Body of pancreas (tissue), 4 donors: ENCODE measurements at regions not wholly inside any gene's neighbourhood (a gene's known extent, or its start where the extent isn't known, plus 50 kb on each side); places are given as distances from the start of the nearest gene placed in this dataset.

Source experiments
- POLR2A ChIP-seq, 3 donors: fragments of 450-650 bp; IDR thresholded peaks; one replicate each; pipeline ENCODE4 v1.6.1; 2016; ENCODE audit warnings: antibody characterized with exemption in 3 of 3, mild to moderate bottlenecking in 2 of 3
- TF ChIP-seq, protein P1 (sequence below), 7 experiments: fragments of 450-650 bp in 4 of 7; fragments of 200-600 bp in 3 of 7; sonication (generic) in 3 of 7; IDR thresholded peaks; one replicate each; pipeline ENCODE4 v1.5.1; 2016 to 2019; ENCODE audit warnings: antibody characterized with exemption in 7 of 7

DNA sequence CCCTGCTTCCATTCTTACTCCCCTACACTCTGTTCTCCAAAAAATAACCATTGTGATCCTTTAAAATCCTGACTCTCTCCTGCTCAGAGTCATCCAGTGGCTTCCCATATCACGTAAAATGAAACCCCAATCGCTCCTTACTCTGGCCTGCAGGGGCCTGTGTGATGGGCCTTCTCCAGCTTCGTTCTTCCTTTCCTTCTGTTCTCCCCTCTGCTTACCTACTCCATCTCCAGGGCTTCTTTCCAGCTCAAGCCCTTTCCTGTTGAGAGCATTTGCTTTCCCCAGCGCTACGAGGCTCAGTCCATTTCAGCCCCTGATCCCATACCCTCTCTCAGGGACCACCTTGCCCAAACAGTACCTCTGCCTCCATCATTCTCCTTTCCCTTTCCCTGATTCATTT lies 144.4 kb upstream of the ARHGAP5 start:
- TF ChIP-seq, protein P1, sequence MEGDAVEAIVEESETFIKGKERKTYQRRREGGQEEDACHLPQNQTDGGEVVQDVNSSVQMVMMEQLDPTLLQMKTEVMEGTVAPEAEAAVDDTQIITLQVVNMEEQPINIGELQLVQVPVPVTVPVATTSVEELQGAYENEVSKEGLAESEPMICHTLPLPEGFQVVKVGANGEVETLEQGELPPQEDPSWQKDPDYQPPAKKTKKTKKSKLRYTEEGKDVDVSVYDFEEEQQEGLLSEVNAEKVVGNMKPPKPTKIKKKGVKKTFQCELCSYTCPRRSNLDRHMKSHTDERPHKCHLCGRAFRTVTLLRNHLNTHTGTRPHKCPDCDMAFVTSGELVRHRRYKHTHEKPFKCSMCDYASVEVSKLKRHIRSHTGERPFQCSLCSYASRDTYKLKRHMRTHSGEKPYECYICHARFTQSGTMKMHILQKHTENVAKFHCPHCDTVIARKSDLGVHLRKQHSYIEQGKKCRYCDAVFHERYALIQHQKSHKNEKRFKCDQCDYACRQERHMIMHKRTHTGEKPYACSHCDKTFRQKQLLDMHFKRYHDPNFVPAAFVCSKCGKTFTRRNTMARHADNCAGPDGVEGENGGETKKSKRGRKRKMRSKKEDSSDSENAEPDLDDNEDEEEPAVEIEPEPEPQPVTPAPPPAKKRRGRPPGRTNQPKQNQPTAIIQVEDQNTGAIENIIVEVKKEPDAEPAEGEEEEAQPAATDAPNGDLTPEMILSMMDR (IDR thresholded peaks at IDR 0.05) = no peak
- TF ChIP-seq POLR2A (IDR thresholded peaks at IDR 0.05) = no peak
